ENCODE measurements at regions not wholly inside any gene's neighbourhood (a gene's known extent, or its start where the extent isn't known, plus 50 kb on each side); places are given as distances from the start of the nearest gene placed in this dataset.
A peak's percentile ranks its signal among the peaks of the same experiment; 100 is the strongest.
"Not testable (repeated sequence)": the region's sequence is repeated elsewhere in the genome, so short reads cannot be mapped to it uniquely, and the experiment has no call there.

GRCh38 chr3:38966811-38967692 lies 84.7 kb downstream of the SCN11A start:
- DNase-seq (ENCODE audit: low spot score), result no peak

- DNase-seq (ENCODE audit: low spot score), result no peak
Observed at GRCh38 chr3:38964646-38965045, 87.1 kb downstream of the SCN11A start.

GRCh38 chr3:38964204-38964603 lies 87.5 kb downstream of the SCN11A start:
- no peak for DNase-seq (ENCODE audit: low spot score)

- peak; percentile 7 for DNase-seq (ENCODE audit: low spot score)
Observed at GRCh38 chr3:38960953-38961622, 90.7 kb downstream of the SCN11A start.

GRCh38 chr3:38960042-38960622 lies 91.6 kb downstream of the SCN11A start:
- peak; percentile 25 for DNase-seq (ENCODE audit: low spot score)

- no peak for DNase-seq (ENCODE audit: low spot score)
Observed at GRCh38 chr3:38958026-38958720, 93.6 kb downstream of the SCN11A start.

GRCh38 chr3:38957296-38957695 lies 94.4 kb downstream of the SCN11A start:
- no peak for DNase-seq (ENCODE audit: low spot score)

DNA sequence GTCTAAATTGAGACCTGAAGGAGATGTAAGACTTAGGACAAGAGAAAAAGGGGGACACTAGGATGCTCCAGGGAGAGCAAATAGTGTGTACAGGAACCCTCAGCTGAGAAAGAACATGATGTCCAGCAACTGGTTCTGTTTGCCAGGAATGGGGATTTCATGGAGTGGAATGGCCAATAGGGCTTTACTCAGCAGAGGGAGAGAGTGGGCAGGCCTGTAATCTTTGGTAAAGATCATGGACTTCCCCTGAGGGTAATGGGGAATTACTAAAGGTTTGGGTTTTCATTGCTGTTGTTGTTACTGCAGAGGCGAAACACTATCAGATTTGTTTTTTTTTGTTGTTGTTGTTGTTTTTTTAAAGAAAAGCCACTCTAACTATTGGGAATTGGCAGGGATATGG lies 99.0 kb downstream of the SCN11A start:
- no peak for DNase-seq (ENCODE audit: low spot score)

GRCh38 chr3:38951167-38951566 lies 100.6 kb downstream of the SCN11A start:
- DNase-seq (ENCODE audit: low spot score), result not testable (repeated sequence)

DNA sequence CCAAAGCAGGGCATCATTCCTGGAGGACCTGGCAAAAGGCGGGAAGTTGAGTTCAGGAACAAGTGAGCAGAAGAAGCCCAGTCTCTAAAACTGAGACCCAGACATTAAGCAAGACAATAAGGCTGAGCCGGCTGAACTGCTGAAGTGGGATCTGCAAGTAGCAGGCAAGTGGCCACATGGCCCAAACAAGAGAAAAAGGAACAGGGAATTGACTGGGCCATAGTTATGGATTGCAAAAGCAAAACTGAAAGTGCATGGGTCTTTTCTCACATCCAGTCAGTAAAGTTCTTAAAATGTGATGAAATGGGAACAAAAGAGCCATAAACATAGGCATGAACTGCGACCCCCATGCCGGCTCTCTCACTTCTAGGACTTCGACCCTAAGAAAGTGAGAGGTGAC lies 101.2 kb downstream of the SCN11A start:
- DNase-seq (ENCODE audit: low spot score), result no peak

DNA sequence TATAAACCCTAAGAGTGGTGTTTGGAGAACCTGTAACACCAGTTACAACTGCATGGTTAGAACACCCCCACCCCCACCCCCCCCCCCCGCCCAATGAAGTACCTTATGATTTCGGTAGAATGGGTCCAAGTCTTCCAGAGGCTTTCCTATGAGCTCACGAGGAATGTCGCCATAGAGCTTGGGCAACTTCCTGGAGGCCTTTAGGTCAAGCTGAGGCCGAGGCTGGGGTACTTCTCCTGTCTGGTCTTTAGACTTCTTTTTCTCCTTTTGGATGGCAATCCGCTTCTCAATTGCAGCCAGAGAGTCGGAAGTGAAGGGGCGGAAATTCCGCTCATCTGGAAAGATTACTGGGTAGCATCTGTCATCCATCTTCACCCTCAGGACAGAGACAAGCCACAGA lies 101.8 kb downstream of the SCN11A start:
- no peak for DNase-seq (ENCODE audit: low spot score)

DNA sequence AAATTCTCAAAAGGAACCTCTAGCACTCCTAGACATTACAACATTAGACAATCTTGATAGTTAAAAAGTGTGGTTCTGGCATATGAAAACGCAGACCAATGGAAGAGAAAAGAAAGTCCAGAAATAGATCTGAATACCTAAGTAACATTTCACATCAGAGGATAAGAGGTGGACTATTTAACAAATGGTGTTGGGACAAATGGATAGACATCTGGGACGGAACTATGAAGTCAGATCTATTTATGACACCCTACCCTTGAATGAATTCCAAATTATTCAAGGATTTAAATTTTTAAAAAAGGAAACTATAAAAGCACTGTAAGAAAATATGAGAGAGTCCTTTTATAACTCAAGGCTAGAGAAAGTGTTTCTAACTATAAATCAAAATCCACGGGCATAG lies 111.3 kb downstream of the SCN11A start:
- no peak for DNase-seq (ENCODE audit: low spot score)

GRCh38 chr3:38925351-38925750 lies 109.3 kb upstream of the SCN10A start:
- no peak for DNase-seq (ENCODE audit: low spot score)

GRCh38 chr3:38916706-38917105 lies 100.7 kb upstream of the SCN10A start:
- no peak for DNase-seq (ENCODE audit: low spot score)

GRCh38 chr3:38907426-38907825 lies 91.4 kb upstream of the SCN10A start:
- peak; percentile 44 for DNase-seq (ENCODE audit: low spot score)

- DNase-seq (ENCODE audit: low spot score), result no peak
Observed at GRCh38 chr3:38890426-38890825, 74.4 kb upstream of the SCN10A start.

DNA sequence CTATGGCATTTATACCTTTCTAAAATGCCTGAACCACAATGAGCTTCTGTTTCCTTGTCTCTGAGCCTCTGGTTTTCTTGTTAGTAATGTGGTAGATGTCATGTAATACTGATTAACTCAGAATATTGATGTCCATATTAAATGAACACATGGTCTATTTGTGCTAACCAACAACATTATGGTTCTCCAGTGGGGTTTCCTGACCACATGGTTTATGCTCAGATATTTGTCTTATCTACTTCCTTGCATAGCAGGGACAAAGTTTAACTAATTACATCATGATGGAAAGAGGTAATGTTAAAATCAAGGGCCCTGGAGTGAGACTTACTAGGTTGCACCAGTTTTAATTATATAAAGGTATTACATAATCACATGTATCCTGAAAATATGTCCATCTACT lies 62.6 kb upstream of the SCN10A start:
- no peak for DNase-seq (ENCODE audit: low spot score)
